ENCODE measurements at regions not wholly inside any gene's neighbourhood (a gene's known extent, or its start where the extent isn't known, plus 50 kb on each side); places are given as distances from the start of the nearest gene placed in this dataset.

- no peak for TF ChIP-seq POLR2A (IDR thresholded peaks at IDR 0.05)
- no peak for TF ChIP-seq CTCF (IDR thresholded peaks at IDR 0.05 in 4 of 5, conservative IDR thresholded peaks at IDR 0.05 in 1 of 5)
Measured at GRCh38 chr12:42807251-42807650, 217.7 kb upstream of the PRICKLE1 start.
